ENCODE measurements at regions not wholly inside any gene's neighbourhood (a gene's known extent, or its start where the extent isn't known, plus 50 kb on each side); places are given as distances from the start of the nearest gene placed in this dataset.

GRCh38 chr5:38119836-38120235, 138.5 kb upstream of the EGFLAM start:
- H3K4me2 ChIP-seq (ENCODE audit: low read length), result no peak overlapping the region
- no peaks in the 10 kb centered on the region for H3K9me2 ChIP-seq (ENCODE audit: insufficient read depth)
- ATAC-seq (no peak), DNase-seq (ENCODE audit: low read depth, low spot score) (no peak)
- CTCF ChIA-PET, result no interaction called here
- no peaks in the 10 kb centered on the region for H4K20me1 ChIP-seq (ENCODE audit: insufficient read depth)
- no peaks in the 10 kb centered on the region for H3K9me3 ChIP-seq (ENCODE audit: control insufficient read depth in 1 of 2, insufficient read depth in 1 of 2, low read depth in 1 of 2, low read length in 2 of 2)
- H3K9ac ChIP-seq (ENCODE audit: low read length), result no peak overlapping the region
- no peak overlapping the region for H2AFZ ChIP-seq (ENCODE audit: low read depth, low read length, poor library complexity, severe bottlenecking)
- no peak overlapping the region for H3K4me3 ChIP-seq (replicated peaks in 1 of 2; ENCODE audit: low read depth in 1 of 2, low read length in 2 of 2)
- no peak overlapping the region for H3K27ac ChIP-seq (ENCODE audit: low read depth, low read length)
- H3K27me3 ChIP-seq (ENCODE audit: insufficient read depth, low read length), result peaks cover 10% of the 10 kb centered on the region; the same call in 1 of the 2 replicates
- RAD21 ChIA-PET (ENCODE audit: low non-redundant PET in 1 of 2, low total read pairs in 2 of 2, uncharacterized antibody in 2 of 2, unreplicated experiment in 2 of 2), result no interaction called here
- H3K79me2 ChIP-seq (ENCODE audit: insufficient read depth, low read length), result no peaks in the 10 kb centered on the region
- POLR2A ChIA-PET, result no interaction called here
- no peaks in the 10 kb centered on the region for H3K4me1 ChIP-seq (ENCODE audit: control insufficient read depth in 1 of 2, insufficient read depth in 2 of 2, low read length in 2 of 2)
- BruUV-seq (replicated peaks), result no TSS peak
- intact Hi-C loops (cut with micrococcal nuclease), result no loop called here
- no peaks in the 10 kb centered on the region for H3K36me3 ChIP-seq (ENCODE audit: control insufficient read depth in 1 of 2, insufficient read depth in 2 of 2, low read length in 2 of 2)
- no peak for TF ChIP-seq YY1 (IDR thresholded peaks at IDR 0.05; ENCODE audit: extremely low read depth, insufficient replicate concordance, low read depth, low read length)
- TF ChIP-seq, protein P1, sequence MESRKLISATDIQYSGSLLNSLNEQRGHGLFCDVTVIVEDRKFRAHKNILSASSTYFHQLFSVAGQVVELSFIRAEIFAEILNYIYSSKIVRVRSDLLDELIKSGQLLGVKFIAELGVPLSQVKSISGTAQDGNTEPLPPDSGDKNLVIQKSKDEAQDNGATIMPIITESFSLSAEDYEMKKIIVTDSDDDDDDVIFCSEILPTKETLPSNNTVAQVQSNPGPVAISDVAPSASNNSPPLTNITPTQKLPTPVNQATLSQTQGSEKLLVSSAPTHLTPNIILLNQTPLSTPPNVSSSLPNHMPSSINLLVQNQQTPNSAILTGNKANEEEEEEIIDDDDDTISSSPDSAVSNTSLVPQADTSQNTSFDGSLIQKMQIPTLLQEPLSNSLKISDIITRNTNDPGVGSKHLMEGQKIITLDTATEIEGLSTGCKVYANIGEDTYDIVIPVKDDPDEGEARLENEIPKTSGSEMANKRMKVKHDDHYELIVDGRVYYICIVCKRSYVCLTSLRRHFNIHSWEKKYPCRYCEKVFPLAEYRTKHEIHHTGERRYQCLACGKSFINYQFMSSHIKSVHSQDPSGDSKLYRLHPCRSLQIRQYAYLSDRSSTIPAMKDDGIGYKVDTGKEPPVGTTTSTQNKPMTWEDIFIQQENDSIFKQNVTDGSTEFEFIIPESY (IDR thresholded peaks at IDR 0.05; ENCODE audit: extremely low read depth, insufficient replicate concordance, low read length), result no peak
- no peak for TF ChIP-seq REST (IDR thresholded peaks at IDR 0.05; ENCODE audit: low read depth)
- TF ChIP-seq, protein P2, sequence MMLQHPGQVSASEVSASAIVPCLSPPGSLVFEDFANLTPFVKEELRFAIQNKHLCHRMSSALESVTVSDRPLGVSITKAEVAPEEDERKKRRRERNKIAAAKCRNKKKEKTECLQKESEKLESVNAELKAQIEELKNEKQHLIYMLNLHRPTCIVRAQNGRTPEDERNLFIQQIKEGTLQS (IDR thresholded peaks at IDR 0.05), result no peak
- no peak for TF ChIP-seq EZH2phosphoT487 (IDR thresholded peaks at IDR 0.05; ENCODE audit: borderline replicate concordance)
- no peak for TF ChIP-seq CEBPB (IDR thresholded peaks at IDR 0.05; ENCODE audit: low read depth)
- TF ChIP-seq POLR2AphosphoS5 (IDR thresholded peaks at IDR 0.05; ENCODE audit: low read depth, low read length), result no peak
- no peak for TF ChIP-seq JUND (IDR thresholded peaks at IDR 0.05)
- TF ChIP-seq POLR2A (IDR thresholded peaks at IDR 0.05; ENCODE audit: borderline replicate concordance, extremely low read depth, insufficient read depth, insufficient read length), result no peak
- no peak for TF ChIP-seq EZH2 (IDR thresholded peaks at IDR 0.05)
- no peak for TF ChIP-seq SIN3A (IDR thresholded peaks at IDR 0.05; ENCODE audit: low read depth)
- TF ChIP-seq, protein P3, sequence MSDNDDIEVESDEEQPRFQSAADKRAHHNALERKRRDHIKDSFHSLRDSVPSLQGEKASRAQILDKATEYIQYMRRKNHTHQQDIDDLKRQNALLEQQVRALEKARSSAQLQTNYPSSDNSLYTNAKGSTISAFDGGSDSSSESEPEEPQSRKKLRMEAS (IDR thresholded peaks at IDR 0.05), result no peak
- TF ChIP-seq RAD21 (IDR thresholded peaks at IDR 0.05; ENCODE audit: low read depth), result no peak
- no peak for TF ChIP-seq SP1 (IDR thresholded peaks at IDR 0.05; ENCODE audit: low read depth)
- no peak for TF ChIP-seq ZNF274 (IDR thresholded peaks at IDR 0.05; ENCODE audit: low read depth, low read length)
- no peak for TF ChIP-seq EGR1 (IDR thresholded peaks at IDR 0.05; ENCODE audit: low read depth)
- TF ChIP-seq SRF (IDR thresholded peaks at IDR 0.05; ENCODE audit: low read depth), result no peak
- TF ChIP-seq, protein P4, sequence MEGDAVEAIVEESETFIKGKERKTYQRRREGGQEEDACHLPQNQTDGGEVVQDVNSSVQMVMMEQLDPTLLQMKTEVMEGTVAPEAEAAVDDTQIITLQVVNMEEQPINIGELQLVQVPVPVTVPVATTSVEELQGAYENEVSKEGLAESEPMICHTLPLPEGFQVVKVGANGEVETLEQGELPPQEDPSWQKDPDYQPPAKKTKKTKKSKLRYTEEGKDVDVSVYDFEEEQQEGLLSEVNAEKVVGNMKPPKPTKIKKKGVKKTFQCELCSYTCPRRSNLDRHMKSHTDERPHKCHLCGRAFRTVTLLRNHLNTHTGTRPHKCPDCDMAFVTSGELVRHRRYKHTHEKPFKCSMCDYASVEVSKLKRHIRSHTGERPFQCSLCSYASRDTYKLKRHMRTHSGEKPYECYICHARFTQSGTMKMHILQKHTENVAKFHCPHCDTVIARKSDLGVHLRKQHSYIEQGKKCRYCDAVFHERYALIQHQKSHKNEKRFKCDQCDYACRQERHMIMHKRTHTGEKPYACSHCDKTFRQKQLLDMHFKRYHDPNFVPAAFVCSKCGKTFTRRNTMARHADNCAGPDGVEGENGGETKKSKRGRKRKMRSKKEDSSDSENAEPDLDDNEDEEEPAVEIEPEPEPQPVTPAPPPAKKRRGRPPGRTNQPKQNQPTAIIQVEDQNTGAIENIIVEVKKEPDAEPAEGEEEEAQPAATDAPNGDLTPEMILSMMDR (IDR thresholded peaks at IDR 0.05 in 2 of 3, conservative IDR thresholded peaks at IDR 0.05 in 1 of 3; ENCODE audit: borderline replicate concordance in 1 of 3, insufficient read depth in 1 of 3, low read depth in 2 of 3, low read length in 2 of 3), result no peak
- no peak for TF ChIP-seq ZFX (IDR thresholded peaks at IDR 0.05)
- no peak for TF ChIP-seq TCF7L2 (IDR thresholded peaks at IDR 0.05; ENCODE audit: borderline replicate concordance, extremely low read depth, insufficient read depth, insufficient read length)
